HUES6 (cell line): ENCODE measurements at regions not wholly inside any gene's neighbourhood (a gene's known extent, or its start where the extent isn't known, plus 50 kb on each side); places are given as distances from the start of the nearest gene placed in this dataset.
"Not testable (repeated sequence)": the region's sequence is repeated elsewhere in the genome, so short reads cannot be mapped to it uniquely, and the experiment has no call there.

Experiments
- H3K27ac ChIP-seq: 2 replicates; pipeline ENCODE4 v1.7.0; 2013; ENCODE audit warnings: low read depth, mild to moderate bottlenecking, low read length, inconsistent platforms
- H3K27me3 ChIP-seq: 2 replicates; pipeline ENCODE4 v1.6.1; 2013; ENCODE audit warnings: low read length; ENCODE audit not compliant: control insufficient read depth, insufficient read depth
- H3K36me3 ChIP-seq: 2 replicates; pipeline ENCODE4 v1.6.1; 2013; ENCODE audit warnings: low read length; ENCODE audit not compliant: control insufficient read depth, insufficient read depth
- H3K4me1 ChIP-seq: 2 replicates; pipeline ENCODE4 v1.6.1; 2013; ENCODE audit warnings: low read length; ENCODE audit not compliant: control insufficient read depth, insufficient read depth
- H3K4me3 ChIP-seq: 2 replicates; pipeline ENCODE4 v1.5.1; 2013; ENCODE audit warnings: low read depth, low read length
- H3K9ac ChIP-seq: one replicate; pipeline ENCODE4 v1.6.1; 2013; ENCODE audit warnings: mild to moderate bottlenecking, low read length
- H3K9me3 ChIP-seq: 2 replicates; pipeline ENCODE4 v1.6.1; 2013; ENCODE audit warnings: low read depth, low read length; ENCODE audit not compliant: control insufficient read depth, insufficient read depth

GRCh38 chr3:30524357-30525040 lies 81.9 kb upstream of the TGFBR2 start:
- H3K27me3 ChIP-seq: no peaks in the 10 kb centered on the region
- no peak overlapping the region for H3K27ac ChIP-seq
- no peak overlapping the region for H3K4me3 ChIP-seq
- H3K9ac ChIP-seq: no peak overlapping the region
- H3K4me1 ChIP-seq: no peaks in the 10 kb centered on the region; the same call in 1 of the 2 replicates
- no peaks in the 10 kb centered on the region for H3K9me3 ChIP-seq
- H3K36me3 ChIP-seq: no peaks in the 10 kb centered on the region

- Histone ChIP-seq H3K27me3 (no peaks in the 10 kb centered on the region), H3K4me3 (no peak overlapping the region), H3K27ac (no peak overlapping the region), H3K9ac (no peak overlapping the region), H3K4me1 (no peaks in the 10 kb centered on the region; the same call in 1 of the 2 replicates), H3K9me3 (no peaks in the 10 kb centered on the region), H3K36me3 (no peaks in the 10 kb centered on the region)
Observed at GRCh38 chr3:30526031-30526430, 80.4 kb upstream of the TGFBR2 start.

DNA sequence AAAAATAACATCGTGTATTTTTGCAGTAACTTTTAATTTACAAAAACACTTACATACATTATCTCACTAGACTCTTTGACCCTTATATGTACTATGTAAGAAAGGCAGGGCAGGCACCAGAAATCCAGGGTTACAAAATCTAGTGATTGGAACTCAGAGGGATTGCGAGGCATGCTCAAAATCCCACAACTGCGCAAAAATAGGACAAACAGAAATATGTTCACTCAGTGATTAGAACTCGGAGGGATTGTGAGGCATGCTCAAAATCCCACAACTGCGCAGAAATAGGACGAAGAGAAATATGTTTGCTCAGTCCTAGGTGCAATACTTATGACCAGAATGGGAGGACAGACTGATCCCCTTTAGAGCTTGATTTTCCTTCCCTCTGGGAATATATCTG lies 79.2 kb upstream of the TGFBR2 start:
- no peaks in the 10 kb centered on the region for H3K27me3 ChIP-seq
- H3K4me3 ChIP-seq: no peak overlapping the region
- H3K9me3 ChIP-seq: no peaks in the 10 kb centered on the region
- no peak overlapping the region for H3K9ac ChIP-seq
- H3K4me1 ChIP-seq: no peaks in the 10 kb centered on the region; the same call in 1 of the 2 replicates
- H3K27ac ChIP-seq: no peak overlapping the region
- H3K36me3 ChIP-seq: no peaks in the 10 kb centered on the region

DNA sequence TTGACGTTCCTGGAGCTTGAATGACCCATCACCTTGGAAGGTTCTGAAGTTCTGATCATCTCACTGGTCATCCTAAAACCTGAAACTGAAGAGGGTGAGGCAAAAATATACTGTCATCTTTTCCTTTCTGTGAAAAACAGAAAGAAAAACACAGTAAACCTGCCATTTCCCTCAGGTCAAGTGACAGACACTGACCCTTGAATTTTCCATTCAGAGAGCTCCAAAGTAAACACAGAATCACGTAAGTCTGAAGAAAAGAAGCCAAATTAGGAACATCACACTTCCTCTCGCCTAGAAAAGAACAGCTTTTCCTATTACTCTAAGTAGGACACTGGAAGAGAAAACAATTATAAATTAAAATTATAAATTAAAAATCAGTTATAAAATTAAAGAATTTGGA lies 78.7 kb upstream of the TGFBR2 start:
- Histone ChIP-seq H3K27me3 (no peaks in the 10 kb centered on the region), H3K27ac (no peak overlapping the region), H3K9me3 (no peaks in the 10 kb centered on the region), H3K36me3 (no peaks in the 10 kb centered on the region), H3K9ac (no peak overlapping the region), H3K4me3 (no peak overlapping the region), H3K4me1 (no peaks in the 10 kb centered on the region; the same call in 1 of the 2 replicates)

- Histone ChIP-seq H3K36me3 (no peaks in the 10 kb centered on the region), H3K4me1 (no peaks in the 10 kb centered on the region; the same call in 1 of the 2 replicates), H3K4me3 (no peak overlapping the region)
Observed at GRCh38 chr3:30530084-30530483, 76.3 kb upstream of the TGFBR2 start.

DNA sequence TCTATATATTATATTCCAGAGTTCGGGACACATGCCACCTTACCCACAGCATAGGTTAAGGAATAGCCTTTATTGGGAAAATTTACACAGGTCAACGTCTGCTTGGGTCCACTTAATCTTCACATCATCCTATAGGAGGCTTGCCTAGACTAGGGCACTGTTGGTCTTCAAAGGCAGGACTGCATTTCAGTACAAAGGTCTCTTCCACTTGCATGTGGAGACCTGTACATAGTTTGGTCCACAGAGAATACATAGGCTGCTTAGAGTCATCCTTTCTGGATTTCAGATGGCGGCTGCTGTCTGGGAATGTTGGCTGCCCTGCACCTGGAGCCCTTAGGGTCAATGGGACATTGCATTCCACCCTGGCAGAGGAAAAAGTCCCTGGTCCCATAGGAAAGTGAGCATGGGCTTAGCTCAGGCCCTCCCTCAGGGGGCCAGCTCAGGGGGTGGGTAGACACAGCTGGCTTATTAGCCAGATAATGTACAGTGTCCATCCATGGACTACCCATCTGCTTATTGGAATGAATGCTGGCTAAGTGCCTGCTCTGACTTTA lies 75.3 kb upstream of the TGFBR2 start:
- Histone ChIP-seq H3K27ac (no peak overlapping the region), H3K27me3 (no peaks in the 10 kb centered on the region), H3K36me3 (no peaks in the 10 kb centered on the region), H3K4me3 (no peak overlapping the region), H3K9me3 (no peaks in the 10 kb centered on the region), H3K4me1 (no peaks in the 10 kb centered on the region; the same call in 1 of the 2 replicates), H3K9ac (no peak overlapping the region)

More at GRCh38 chr3:30530084-30530483, 76.3 kb upstream of the TGFBR2 start:
- no peak overlapping the region for H3K27ac ChIP-seq
- no peaks in the 10 kb centered on the region for H3K9me3 ChIP-seq
- no peak overlapping the region for H3K9ac ChIP-seq
- no peaks in the 10 kb centered on the region for H3K27me3 ChIP-seq

DNA sequence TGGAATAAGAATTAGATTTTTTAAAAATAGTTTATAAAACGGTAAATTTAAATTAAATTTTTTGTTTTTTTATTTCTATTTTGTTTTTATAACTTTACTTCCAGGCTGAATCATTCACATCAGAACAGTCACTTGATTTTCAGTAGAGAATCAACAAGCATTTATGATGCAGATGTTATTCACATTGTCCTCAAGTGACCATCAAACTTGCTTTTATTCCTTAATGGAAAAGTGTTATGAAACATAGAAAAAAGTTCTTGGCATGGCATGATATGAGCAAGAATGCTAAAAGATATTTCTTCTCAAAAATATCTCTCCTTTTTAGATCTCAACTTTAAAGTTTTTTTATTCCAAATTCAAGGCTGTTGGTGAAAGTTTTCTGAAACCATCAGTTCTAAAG lies 70.9 kb upstream of the TGFBR2 start:
- H3K4me3 ChIP-seq: no peak overlapping the region
- H3K4me1 ChIP-seq: no peaks in the 10 kb centered on the region
- H3K9me3 ChIP-seq: no peaks in the 10 kb centered on the region
- no peak overlapping the region for H3K9ac ChIP-seq
- no peak overlapping the region for H3K27ac ChIP-seq
- H3K27me3 ChIP-seq: no peaks in the 10 kb centered on the region
- H3K36me3 ChIP-seq: no peaks in the 10 kb centered on the region

DNA sequence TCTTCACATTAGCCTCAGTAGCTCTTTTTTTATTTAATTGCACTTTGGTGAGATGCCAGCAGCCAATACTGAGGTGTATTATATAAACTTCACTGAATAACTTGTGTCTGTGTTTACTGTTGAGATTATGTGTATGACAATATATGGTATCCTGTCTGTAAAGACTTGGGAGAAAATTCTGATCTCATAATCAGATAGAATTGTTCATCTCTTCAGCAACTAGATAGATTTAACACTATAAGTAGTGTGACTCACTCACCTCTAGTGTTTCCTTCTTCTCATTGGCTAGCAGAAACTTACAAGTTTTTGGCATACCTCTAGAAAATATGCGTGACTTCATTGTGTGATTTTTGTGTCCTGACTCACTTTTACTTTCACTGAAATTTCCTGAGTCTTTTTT lies 67.6 kb upstream of the TGFBR2 start:
- H3K4me3 ChIP-seq: no peak overlapping the region
- no peak overlapping the region for H3K27ac ChIP-seq
- H3K9me3 ChIP-seq: no peaks in the 10 kb centered on the region
- H3K9ac ChIP-seq: no peak overlapping the region
- H3K36me3 ChIP-seq: no peaks in the 10 kb centered on the region
- no peaks in the 10 kb centered on the region for H3K4me1 ChIP-seq
- H3K27me3 ChIP-seq: no peaks in the 10 kb centered on the region

DNA sequence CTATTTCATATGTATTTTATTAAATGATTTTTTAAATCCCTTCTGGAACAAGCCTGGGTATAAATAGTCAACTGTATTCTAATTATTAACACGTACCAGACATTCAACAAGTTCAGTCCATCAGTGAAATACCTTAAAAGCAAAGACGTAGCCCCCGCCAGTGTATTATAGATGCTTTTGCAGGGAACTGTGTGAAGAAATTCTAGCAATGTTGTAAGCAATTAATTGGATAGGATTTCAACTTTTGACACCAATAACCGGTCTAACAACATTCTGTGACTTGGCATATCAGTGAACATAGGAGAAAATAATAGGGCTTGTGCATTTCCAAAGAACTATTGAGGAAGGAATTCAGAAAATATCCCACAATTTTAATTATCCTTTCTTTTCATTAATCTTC lies 67.2 kb upstream of the TGFBR2 start:
- H3K4me1 ChIP-seq: no peaks in the 10 kb centered on the region
- H3K27ac ChIP-seq: no peak overlapping the region
- no peaks in the 10 kb centered on the region for H3K27me3 ChIP-seq
- no peaks in the 10 kb centered on the region for H3K9me3 ChIP-seq
- no peak overlapping the region for H3K9ac ChIP-seq
- H3K4me3 ChIP-seq: no peak overlapping the region
- H3K36me3 ChIP-seq: no peaks in the 10 kb centered on the region

DNA sequence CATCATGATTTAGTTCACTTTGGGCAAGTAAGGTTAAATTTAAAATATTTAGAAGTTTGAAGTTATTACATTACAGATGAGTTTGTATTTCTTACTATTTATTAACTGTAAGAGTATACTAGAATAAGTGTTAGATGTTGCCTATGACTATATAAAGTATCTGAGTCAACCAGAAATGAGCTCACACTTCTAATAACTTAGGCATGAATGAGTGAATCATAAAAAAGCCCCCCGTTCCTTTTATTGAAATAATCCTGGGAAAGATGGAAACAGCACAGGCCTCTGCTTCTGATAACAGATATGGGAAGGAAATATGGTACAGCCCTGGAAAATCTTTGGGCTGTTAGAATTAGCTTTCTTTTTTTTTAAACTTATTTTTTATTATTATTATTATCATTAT lies 66.6 kb upstream of the TGFBR2 start:
- Histone ChIP-seq H3K9me3 (no peaks in the 10 kb centered on the region), H3K4me1 (no peaks in the 10 kb centered on the region; the same call in 1 of the 2 replicates), H3K27me3 (no peaks in the 10 kb centered on the region), H3K36me3 (no peaks in the 10 kb centered on the region), H3K4me3 (no peak overlapping the region), H3K9ac (no peak overlapping the region), H3K27ac (no peak overlapping the region)

DNA sequence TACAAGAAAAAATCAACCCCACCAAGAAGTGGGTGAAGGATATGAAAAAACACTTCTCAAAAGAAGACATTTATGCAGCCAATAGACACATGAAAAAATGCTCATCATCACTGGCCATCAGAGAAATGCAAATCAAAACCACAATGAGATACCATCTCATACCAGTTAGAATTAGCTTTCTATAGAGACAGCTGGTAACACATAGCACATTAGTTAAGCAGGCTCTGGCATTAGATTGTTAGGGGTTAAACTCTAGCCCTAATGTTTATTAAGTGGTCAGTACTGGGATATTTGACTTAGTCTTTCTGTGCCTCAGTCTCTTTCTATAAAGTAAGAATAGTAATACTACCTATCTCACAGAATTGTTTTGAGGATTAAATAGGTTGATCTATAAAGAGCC lies 65.2 kb upstream of the TGFBR2 start:
- H3K9ac ChIP-seq, H3K4me3 ChIP-seq, H3K9me3 ChIP-seq, H3K4me1 ChIP-seq, H3K27me3 ChIP-seq, H3K27ac ChIP-seq, H3K36me3 ChIP-seq: not testable (repeated sequence)
